ENCODE measurements at regions not wholly inside any gene's neighbourhood (a gene's known extent, or its start where the extent isn't known, plus 50 kb on each side); places are given as distances from the start of the nearest gene placed in this dataset.

GRCh38 chr4:65120287-65120686 lies 550.0 kb downstream of the EPHA5 start:
- no peaks in the 10 kb centered on the region for H3K9me3 ChIP-seq (ENCODE audit: low read length)
- no peak overlapping the region for H2AFZ ChIP-seq (ENCODE audit: low read length)
- no TSS peak for BruUV-seq (replicated peaks)
- no peak overlapping the region for H3K4me3 ChIP-seq (ENCODE audit: low read depth, low read length, poor library complexity, severe bottlenecking)
- no peak overlapping the region for H3K4me2 ChIP-seq (ENCODE audit: low read length)
- intact Hi-C loops (cut with micrococcal nuclease; ENCODE audit: unreplicated experiment), result no loop called here
- no peaks in the 10 kb centered on the region for H3K9me2 ChIP-seq (ENCODE audit: insufficient read depth, low read length)
- H3K27ac ChIP-seq (ENCODE audit: low read depth, low read length, poor library complexity, severe bottlenecking), result no peak overlapping the region
- no peaks in the 10 kb centered on the region for H4K20me1 ChIP-seq (ENCODE audit: insufficient read depth, low read length)
- no peaks in the 10 kb centered on the region for H3K36me3 ChIP-seq (ENCODE audit: insufficient read depth, low read length)
- no peak for DNase-seq (ENCODE audit: low spot score)
- ChIA-PET POLR2A (no interaction called here), CTCF (ENCODE audit: unreplicated experiment) (no interaction called here)
- TF ChIP-seq EZH2phosphoT487 (IDR thresholded peaks at IDR 0.05; ENCODE audit: borderline replicate concordance, low read depth, low read length), result no peak
- no peak for TF ChIP-seq CTCF (conservative IDR thresholded peaks at IDR 0.05; ENCODE audit: low read length)
- no peaks in the 10 kb centered on the region for H3K4me1 ChIP-seq (ENCODE audit: insufficient read depth, low read length, poor library complexity, severe bottlenecking)
- H3K79me2 ChIP-seq (ENCODE audit: insufficient read depth, low read depth, low read length), result no peaks in the 10 kb centered on the region

- Histone ChIP-seq H3K27ac (ENCODE audit: low read depth, low read length, poor library complexity, severe bottlenecking) (no peak overlapping the region), H4K20me1 (ENCODE audit: insufficient read depth, low read length) (no peaks in the 10 kb centered on the region), H2AFZ (ENCODE audit: low read length) (no peak overlapping the region), H3K4me1 (ENCODE audit: insufficient read depth, low read length, poor library complexity, severe bottlenecking) (no peaks in the 10 kb centered on the region), H3K36me3 (ENCODE audit: insufficient read depth, low read length) (no peaks in the 10 kb centered on the region), H3K9me2 (ENCODE audit: insufficient read depth, low read length) (no peaks in the 10 kb centered on the region), H3K4me2 (ENCODE audit: low read length) (no peak overlapping the region), H3K79me2 (ENCODE audit: insufficient read depth, low read depth, low read length) (no peaks in the 10 kb centered on the region), H3K9me3 (ENCODE audit: low read length) (no peaks in the 10 kb centered on the region), H3K4me3 (ENCODE audit: low read depth, low read length, poor library complexity, severe bottlenecking) (no peak overlapping the region)
- BruUV-seq (replicated peaks), result no TSS peak
- no peak for TF ChIP-seq EZH2phosphoT487 (IDR thresholded peaks at IDR 0.05; ENCODE audit: borderline replicate concordance, low read depth, low read length)
- TF ChIP-seq CTCF (conservative IDR thresholded peaks at IDR 0.05; ENCODE audit: low read length), result no peak
- CTCF ChIA-PET (ENCODE audit: unreplicated experiment), result no interaction called here
- DNase-seq (ENCODE audit: low spot score), result no peak
- POLR2A ChIA-PET, result no interaction called here
- intact Hi-C loops (cut with micrococcal nuclease; ENCODE audit: unreplicated experiment), result no loop called here
Observed at GRCh38 chr4:65102419-65102818, 567.9 kb downstream of the EPHA5 start.

GRCh38 chr4:65096630-65097029 lies 573.7 kb downstream of the EPHA5 start:
- ChIA-PET CTCF (ENCODE audit: unreplicated experiment) (no interaction called here), POLR2A (no interaction called here)
- Histone ChIP-seq H4K20me1 (ENCODE audit: insufficient read depth, low read length) (no peaks in the 10 kb centered on the region), H3K4me3 (ENCODE audit: low read depth, low read length, poor library complexity, severe bottlenecking) (no peak overlapping the region), H3K27ac (ENCODE audit: low read depth, low read length, poor library complexity, severe bottlenecking) (no peak overlapping the region), H3K4me2 (ENCODE audit: low read length) (no peak overlapping the region), H3K9me3 (ENCODE audit: low read length) (no peaks in the 10 kb centered on the region), H3K9me2 (ENCODE audit: insufficient read depth, low read length) (no peaks in the 10 kb centered on the region), H2AFZ (ENCODE audit: low read length) (no peak overlapping the region), H3K4me1 (ENCODE audit: insufficient read depth, low read length, poor library complexity, severe bottlenecking) (no peaks in the 10 kb centered on the region), H3K79me2 (ENCODE audit: insufficient read depth, low read depth, low read length) (no peaks in the 10 kb centered on the region), H3K36me3 (ENCODE audit: insufficient read depth, low read length) (no peaks in the 10 kb centered on the region)
- no peak for DNase-seq (ENCODE audit: low spot score)
- TF ChIP-seq CTCF (conservative IDR thresholded peaks at IDR 0.05; ENCODE audit: low read length) (no peak), EZH2phosphoT487 (IDR thresholded peaks at IDR 0.05; ENCODE audit: borderline replicate concordance, low read depth, low read length) (no peak)
- no TSS peak for BruUV-seq (replicated peaks)
- intact Hi-C loops (cut with micrococcal nuclease; ENCODE audit: unreplicated experiment), result no loop called here

Measured in OCI-LY7 (cell line).